ENCODE measurements at regions not wholly inside any gene's neighbourhood (a gene's known extent, or its start where the extent isn't known, plus 50 kb on each side); places are given as distances from the start of the nearest gene placed in this dataset.

DNA sequence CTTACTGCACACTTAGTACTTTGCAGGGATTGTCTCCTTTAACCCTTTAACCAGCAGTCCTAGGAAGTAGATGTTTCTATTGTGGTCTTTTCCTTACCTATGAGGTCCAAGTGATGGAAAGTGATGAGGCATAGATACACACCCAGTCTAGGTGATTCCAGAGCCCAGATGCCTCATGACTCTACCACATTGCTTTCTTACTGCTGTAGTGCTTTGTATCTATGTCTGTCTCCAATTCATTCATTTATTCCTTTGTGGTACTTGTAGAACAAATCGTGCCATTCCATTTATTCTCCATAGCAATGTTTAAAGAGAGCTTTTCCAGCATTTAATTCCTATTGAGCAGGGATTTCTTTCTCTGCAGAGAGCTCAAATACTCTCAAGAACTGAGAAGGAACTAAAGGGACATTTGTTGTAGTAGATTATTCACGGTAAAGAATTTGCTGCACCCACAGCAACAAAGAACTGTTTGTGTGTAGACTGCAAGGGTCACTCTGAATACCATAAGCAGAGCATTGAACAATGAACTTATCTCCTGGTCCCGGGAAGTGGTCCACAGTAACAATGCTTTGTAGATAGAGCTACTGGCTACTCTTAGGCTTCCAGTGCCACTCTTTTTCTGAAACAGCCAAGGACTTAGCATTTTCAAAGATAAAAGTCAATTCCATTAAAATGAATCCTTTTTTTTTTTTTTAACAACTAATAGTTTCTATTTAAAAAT is 337.0 kb downstream of the PTEN start:
- WGBS, 2 experiments (ENCODE audit: extremely low coverage in 1 of 2, insufficient coverage in 1 of 2, insufficient read length in 1 of 2, insufficient replicate concordance in 2 of 2, low coverage in 1 of 2, low lambda C conversion rate in 2 of 2, missing lambda C conversion rate in 1 of 2) = 80% methylated on average over 3 of the region's 3 CpGs; no CpG with 5 or more reads in 1 of the 2 experiments
- TF ChIP-seq, protein P1, sequence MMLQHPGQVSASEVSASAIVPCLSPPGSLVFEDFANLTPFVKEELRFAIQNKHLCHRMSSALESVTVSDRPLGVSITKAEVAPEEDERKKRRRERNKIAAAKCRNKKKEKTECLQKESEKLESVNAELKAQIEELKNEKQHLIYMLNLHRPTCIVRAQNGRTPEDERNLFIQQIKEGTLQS (IDR thresholded peaks at IDR 0.05; ENCODE audit: insufficient read depth, low read depth, low read length) = no peak
- TF ChIP-seq TAF7 (optimal IDR thresholded peaks at IDR 0.05; ENCODE audit: borderline replicate concordance, low read depth, low read length) = no peak
- no peak for TF ChIP-seq BRCA1 (IDR thresholded peaks at IDR 0.05; ENCODE audit: low read depth, low read length)
- TF ChIP-seq HDAC6 (IDR thresholded peaks at IDR 0.05; ENCODE audit: low read depth, low read length) = no peak
- no peak for TF ChIP-seq EZH2 (IDR thresholded peaks at IDR 0.05; ENCODE audit: low read depth, low read length, severe bottlenecking)
- TF ChIP-seq CEBPB (IDR thresholded peaks at IDR 0.05; ENCODE audit: low read depth, low read length) = no peak
- no peak for TF ChIP-seq TBP (IDR thresholded peaks at IDR 0.05; ENCODE audit: low read depth, low read length)
- TF ChIP-seq TAF1 (IDR thresholded peaks at IDR 0.05; ENCODE audit: low read depth, low read length) = no peak
- TF ChIP-seq CBX5 (IDR thresholded peaks at IDR 0.05; ENCODE audit: low read depth, low read length) = no peak
- TF ChIP-seq POU5F1 (IDR thresholded peaks at IDR 0.05; ENCODE audit: low read depth, low read length) = no peak
- TF ChIP-seq RFX5 (IDR thresholded peaks at IDR 0.05; ENCODE audit: borderline replicate concordance, low read depth, low read length) = no peak
- TF ChIP-seq, protein P2, sequence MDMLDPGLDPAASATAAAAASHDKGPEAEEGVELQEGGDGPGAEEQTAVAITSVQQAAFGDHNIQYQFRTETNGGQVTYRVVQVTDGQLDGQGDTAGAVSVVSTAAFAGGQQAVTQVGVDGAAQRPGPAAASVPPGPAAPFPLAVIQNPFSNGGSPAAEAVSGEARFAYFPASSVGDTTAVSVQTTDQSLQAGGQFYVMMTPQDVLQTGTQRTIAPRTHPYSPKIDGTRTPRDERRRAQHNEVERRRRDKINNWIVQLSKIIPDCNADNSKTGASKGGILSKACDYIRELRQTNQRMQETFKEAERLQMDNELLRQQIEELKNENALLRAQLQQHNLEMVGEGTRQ (IDR thresholded peaks at IDR 0.05; ENCODE audit: low read length) = no peak

More for the DNA sequence above, 337.0 kb downstream of the PTEN start:
- CTCF ChIA-PET (ENCODE audit: partially characterized antibody) = no interaction called here
- H3K4me1 ChIP-seq (replicated peaks in 1 of 4; ENCODE audit: control insufficient read depth in 3 of 4, insufficient read depth in 4 of 4, low read length in 3 of 4) = no peaks in the 10 kb centered on the region
- no peaks in the 10 kb centered on the region for H3K27me3 ChIP-seq (replicated peaks in 1 of 4; ENCODE audit: control insufficient read depth in 3 of 4, extremely low read depth in 1 of 4, insufficient read depth in 3 of 4, low read length in 3 of 4)
- no peak overlapping the region for H4K5ac ChIP-seq (ENCODE audit: insufficient read length, low read depth, low read length)
- no peak overlapping the region for H3K14ac ChIP-seq (ENCODE audit: insufficient read length)
- FAIRE-seq (no peak), DNase-seq (ENCODE audit: low read depth in 1 of 2, low spot score in 2 of 2) (no peak)
- H3K79me1 ChIP-seq (ENCODE audit: low read depth, low read length) = no peaks in the 10 kb centered on the region
- H3K79me2 ChIP-seq (ENCODE audit: control insufficient read depth in 1 of 2, insufficient read depth in 2 of 2, low read length in 2 of 2) = no peaks in the 10 kb centered on the region
- H3K4me2 ChIP-seq (ENCODE audit: insufficient read depth in 1 of 2, low read depth in 2 of 2, low read length in 2 of 2) = no peak overlapping the region
- H4K8ac ChIP-seq (ENCODE audit: extremely low read depth, insufficient read depth, low read length) = no peak overlapping the region
- H3K23me2 ChIP-seq (ENCODE audit: low read depth, low read length) = no peaks in the 10 kb centered on the region
- no peak overlapping the region for H3K4ac ChIP-seq (replicated peaks; ENCODE audit: insufficient read length, low read depth, low read length)
- no peak overlapping the region for H2BK15ac ChIP-seq (ENCODE audit: low read length)
- H4K91ac ChIP-seq (replicated peaks; ENCODE audit: insufficient read length, low read length) = no peak overlapping the region
- no peak overlapping the region for H2AFZ ChIP-seq (ENCODE audit: low read length)
- H3K23ac ChIP-seq (ENCODE audit: insufficient read length) = no peak overlapping the region
- H3K18ac ChIP-seq (ENCODE audit: extremely low read depth, low read length) = no peak overlapping the region
- H2AK5ac ChIP-seq (ENCODE audit: low read depth, low read length) = no peak overlapping the region
- no peak overlapping the region for H2BK5ac ChIP-seq (ENCODE audit: low read depth, low read length)
- H3K9me3 ChIP-seq (ENCODE audit: insufficient read depth in 2 of 2, low read depth in 1 of 2, low read length in 1 of 2) = no peaks in the 10 kb centered on the region
- H2BK20ac ChIP-seq (ENCODE audit: low read length) = no peak overlapping the region
- POLR2A ChIA-PET (ENCODE audit: partially characterized antibody) = interaction anchor here (0.7 kb wide), 1 partner anchor 10 kb away, joined by 3 read pairs; no protein-coding TSS in a partner anchor
- no peaks in the 10 kb centered on the region for H4K20me1 ChIP-seq (replicated peaks in 1 of 2; ENCODE audit: control insufficient read depth in 1 of 2, insufficient read depth in 2 of 2, low read length in 2 of 2)
- peak overlapping the region in 1 of 4 experiments; percentile 8; a peak in 1 of 7 replicates for H3K9ac ChIP-seq (replicated peaks in 1 of 4; ENCODE audit: extremely low read depth in 1 of 4, low read depth in 3 of 4, low read length in 3 of 4)
- no peak overlapping the region for H3K4me3 ChIP-seq (ENCODE audit: extremely low read depth in 1 of 4, insufficient read depth in 2 of 4, low read depth in 3 of 4, low read length in 4 of 4)
- no peak overlapping the region for H2BK120ac ChIP-seq (replicated peaks; ENCODE audit: low read depth, low read length)
- H3K27ac ChIP-seq (ENCODE audit: low read depth, low read length) = no peak overlapping the region
- H3K36me3 ChIP-seq (ENCODE audit: control insufficient read depth in 2 of 4, insufficient read depth in 4 of 4, low read length in 3 of 4) = no peaks in the 10 kb centered on the region
- H2BK12ac ChIP-seq (ENCODE audit: low read depth, low read length) = no peak overlapping the region
- no peak overlapping the region for H3K56ac ChIP-seq (replicated peaks; ENCODE audit: insufficient read length, low read depth, low read length)

Data from H1 (cell line).